Smooth muscle cell (in vitro differentiated cells): ENCODE measurements at regions not wholly inside any gene's neighbourhood (a gene's known extent, or its start where the extent isn't known, plus 50 kb on each side); places are given as distances from the start of the nearest gene placed in this dataset.

ENCODE experiments used
- DNase-seq: peaks from one replicate; lab custom pipeline; 2025; ENCODE audit not compliant: unreplicated experiment; lab: John Stamatoyannopoulos, UW
- H2AFZ ChIP-seq: fragments of 200-600 bp; sonication (generic); 2 replicates; pipeline ENCODE4 v1.6.0; 2016; ENCODE audit warnings: antibody characterized with exemption, low read depth, mild to moderate bottlenecking
- H3F3A ChIP-seq: fragments of 200-600 bp; sonication (generic); 2 replicates; pipeline ENCODE4 v1.6.0; 2017; ENCODE audit warnings: antibody characterized with exemption, low read depth
- H3K27ac ChIP-seq: fragments of 200-600 bp; sonication (generic); 2 replicates; pipeline ENCODE4 v1.5.1; 2016; ENCODE audit warnings: low read depth, mild to moderate bottlenecking
- H3K27me3 ChIP-seq: fragments of 200-600 bp; sonication (generic); 2 replicates; pipeline ENCODE4 v1.6.1; 2016; ENCODE audit warnings: low read depth, mild to moderate bottlenecking
- H3K36me3 ChIP-seq: fragments of 200-600 bp; sonication (generic); 2 replicates; pipeline ENCODE4 v1.5.1; 2016; ENCODE audit warnings: low read depth
- H3K4me1 ChIP-seq: fragments of 200-600 bp; sonication (generic); 2 replicates; pipeline ENCODE4 v1.5.1; 2016; ENCODE audit warnings: low read depth
- H3K4me2 ChIP-seq: fragments of 200-600 bp; sonication (generic); 2 replicates; pipeline ENCODE4 v1.6.0; 2016; ENCODE audit warnings: mild to moderate bottlenecking
- H3K4me3 ChIP-seq: fragments of 200-600 bp; sonication (generic); 2 replicates; pipeline ENCODE4 v1.5.1; 2016; ENCODE audit warnings: mild to moderate bottlenecking
- H3K79me2 ChIP-seq: fragments of 200-600 bp; sonication (generic); 2 replicates; pipeline ENCODE4 v1.6.0; 2016; ENCODE audit warnings: low read depth, mild to moderate bottlenecking
- H3K9ac ChIP-seq: fragments of 200-600 bp; sonication (generic); 2 replicates; pipeline ENCODE4 v1.6.0; 2016; ENCODE audit warnings: low read depth
- H3K9me3 ChIP-seq: fragments of 200-600 bp; sonication (generic); replicated peaks from 2 replicates; pipeline ENCODE4 v1.5.1; 2016; ENCODE audit warnings: low read depth
- H4K20me1 ChIP-seq: fragments of 200-600 bp; sonication (generic); 2 replicates; pipeline ENCODE4 v1.6.0; 2016; ENCODE audit warnings: low read depth
- WGBS: methylation state at CpG from one replicate; pipeline ENCODE4 v1.1.7; 2016; ENCODE audit warnings: low lambda C conversion rate; 5-methylcytosine and 5-hydroxymethylcytosine counted together
- TF ChIP-seq, protein P1 (sequence below): fragments of 200-600 bp; sonication (generic); IDR thresholded peaks from 2 replicates; pipeline ENCODE4 v1.5.1; 2017; ENCODE audit warnings: borderline replicate concordance, mild to moderate bottlenecking, antibody characterized with exemption; ENCODE audit not compliant: insufficient read depth, poor library complexity, severe bottlenecking

DNA sequence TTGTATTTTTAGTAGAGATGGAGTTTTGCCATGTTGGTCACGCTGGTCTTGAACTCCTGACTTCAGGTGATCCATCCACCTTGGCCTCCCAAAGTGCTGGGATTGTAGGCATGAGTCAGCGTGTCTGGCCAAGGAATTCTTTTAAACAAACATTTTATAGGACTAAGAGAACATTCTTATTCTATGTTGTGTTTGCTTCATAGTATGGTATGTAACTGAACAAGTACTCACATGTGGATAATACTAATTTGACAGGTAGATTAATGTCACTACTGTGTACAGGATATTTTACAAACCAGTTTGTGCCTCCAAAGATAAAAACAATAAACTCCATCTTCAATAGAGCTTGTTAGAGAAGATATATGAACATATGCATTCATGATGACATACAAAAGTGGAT lies 1353.4 kb downstream of the PCDH7 start:
- TF ChIP-seq, protein P1, sequence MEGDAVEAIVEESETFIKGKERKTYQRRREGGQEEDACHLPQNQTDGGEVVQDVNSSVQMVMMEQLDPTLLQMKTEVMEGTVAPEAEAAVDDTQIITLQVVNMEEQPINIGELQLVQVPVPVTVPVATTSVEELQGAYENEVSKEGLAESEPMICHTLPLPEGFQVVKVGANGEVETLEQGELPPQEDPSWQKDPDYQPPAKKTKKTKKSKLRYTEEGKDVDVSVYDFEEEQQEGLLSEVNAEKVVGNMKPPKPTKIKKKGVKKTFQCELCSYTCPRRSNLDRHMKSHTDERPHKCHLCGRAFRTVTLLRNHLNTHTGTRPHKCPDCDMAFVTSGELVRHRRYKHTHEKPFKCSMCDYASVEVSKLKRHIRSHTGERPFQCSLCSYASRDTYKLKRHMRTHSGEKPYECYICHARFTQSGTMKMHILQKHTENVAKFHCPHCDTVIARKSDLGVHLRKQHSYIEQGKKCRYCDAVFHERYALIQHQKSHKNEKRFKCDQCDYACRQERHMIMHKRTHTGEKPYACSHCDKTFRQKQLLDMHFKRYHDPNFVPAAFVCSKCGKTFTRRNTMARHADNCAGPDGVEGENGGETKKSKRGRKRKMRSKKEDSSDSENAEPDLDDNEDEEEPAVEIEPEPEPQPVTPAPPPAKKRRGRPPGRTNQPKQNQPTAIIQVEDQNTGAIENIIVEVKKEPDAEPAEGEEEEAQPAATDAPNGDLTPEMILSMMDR: no peak
- 48% methylated on average over 2 of the region's 2 CpGs for WGBS
- H3K36me3 ChIP-seq: no peaks in the 10 kb centered on the region

DNA sequence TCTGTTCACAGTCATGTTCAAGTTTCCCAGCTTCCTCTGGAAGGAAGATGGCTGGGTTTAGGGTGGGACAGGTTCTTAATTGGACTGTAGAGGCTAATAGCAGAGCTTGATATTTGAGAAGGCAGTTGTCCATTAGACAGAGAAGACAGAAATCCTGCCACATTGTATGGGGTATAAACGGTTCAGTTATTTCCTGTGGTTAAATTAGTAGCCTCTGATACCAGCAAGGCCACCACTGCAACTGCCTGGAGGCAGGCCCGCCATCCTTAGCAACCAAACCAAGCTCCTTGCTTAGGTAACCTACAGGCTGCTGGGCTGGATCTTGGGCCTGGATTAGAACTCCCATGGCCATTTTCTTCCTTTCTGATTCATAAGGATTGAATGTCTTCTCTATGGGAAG lies 1367.0 kb downstream of the PCDH7 start:
- H3K4me1 ChIP-seq: no peaks in the 10 kb centered on the region
- H3K9ac ChIP-seq: no peak overlapping the region
- H3K4me2 ChIP-seq: no peak overlapping the region
- H3K27ac ChIP-seq: no peak overlapping the region
- DNase-seq: no peak
- no peaks in the 10 kb centered on the region for H3F3A ChIP-seq
- H3K27me3 ChIP-seq: no peaks in the 10 kb centered on the region
- 76% methylated on average over 2 of the region's 2 CpGs for WGBS
- H2AFZ ChIP-seq: no peak overlapping the region
- no peaks in the 10 kb centered on the region for H4K20me1 ChIP-seq
- no peaks in the 10 kb centered on the region for H3K9me3 ChIP-seq
- no peak overlapping the region for H3K4me3 ChIP-seq
- no peaks in the 10 kb centered on the region for H3K36me3 ChIP-seq
- H3K79me2 ChIP-seq: no peaks in the 10 kb centered on the region
- TF ChIP-seq, protein P1: no peak

More for the DNA sequence above, 1353.4 kb downstream of the PCDH7 start:
- H3K27me3 ChIP-seq: no peaks in the 10 kb centered on the region
- H3K9me3 ChIP-seq: no peaks in the 10 kb centered on the region
- no peak overlapping the region for H3K4me2 ChIP-seq
- H4K20me1 ChIP-seq: no peaks in the 10 kb centered on the region
- no peak for DNase-seq
- no peak overlapping the region for H3K4me3 ChIP-seq
- no peak overlapping the region for H3K9ac ChIP-seq
- no peaks in the 10 kb centered on the region for H3K79me2 ChIP-seq
- no peaks in the 10 kb centered on the region for H3K4me1 ChIP-seq
- H3K27ac ChIP-seq: no peak overlapping the region
- H3F3A ChIP-seq: no peaks in the 10 kb centered on the region
- no peak overlapping the region for H2AFZ ChIP-seq

DNA sequence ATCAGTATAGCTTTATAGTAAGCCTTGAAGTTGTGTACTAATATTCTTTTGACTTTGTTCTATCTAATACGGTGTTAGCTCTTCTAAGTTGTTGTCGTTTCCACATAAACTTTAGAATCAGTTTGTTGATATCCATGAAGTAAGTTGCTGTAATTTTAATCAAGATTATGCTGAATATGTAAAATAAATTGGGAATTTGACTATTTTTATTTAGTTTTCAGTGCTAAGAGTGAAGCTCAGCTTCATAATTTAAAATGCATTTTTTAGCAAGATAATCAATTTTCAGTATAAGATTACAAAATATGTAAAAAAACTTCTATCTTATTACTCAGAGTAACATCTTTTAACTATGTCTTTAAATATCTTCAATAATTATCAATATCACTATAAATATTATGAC lies 1374.8 kb downstream of the PCDH7 start:
- Histone ChIP-seq H4K20me1 (no peaks in the 10 kb centered on the region), H2AFZ (no peak overlapping the region), H3K4me1 (no peaks in the 10 kb centered on the region), H3K79me2 (no peaks in the 10 kb centered on the region), H3K36me3 (no peaks in the 10 kb centered on the region), H3K4me2 (no peak overlapping the region), H3K9me3 (no peaks in the 10 kb centered on the region), H3K27ac (no peak overlapping the region), H3K9ac (no peak overlapping the region), H3F3A (no peaks in the 10 kb centered on the region), H3K27me3 (no peaks in the 10 kb centered on the region), H3K4me3 (no peak overlapping the region)
- TF ChIP-seq, protein P1: no peak
- 96% methylated on average over 2 of the region's 2 CpGs for WGBS
- DNase-seq: no peak

DNA sequence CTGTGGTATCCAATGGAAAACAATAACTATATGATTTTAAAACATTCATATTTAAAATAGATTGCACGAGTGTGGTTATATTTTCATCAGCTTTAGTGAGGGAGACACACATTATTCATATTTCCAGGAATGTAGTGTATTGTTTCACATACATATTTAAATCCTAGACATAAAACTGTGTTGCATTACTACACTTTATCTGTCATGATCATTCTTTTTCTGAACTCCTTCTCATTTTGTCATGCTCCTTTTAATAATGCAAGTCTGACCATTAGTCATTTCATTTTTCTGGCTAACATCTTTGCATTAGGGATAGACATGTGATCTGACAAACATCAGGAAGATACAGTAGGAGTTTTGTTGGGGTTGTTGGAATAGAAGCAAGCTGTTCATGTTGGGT lies 1382.7 kb downstream of the PCDH7 start:
- no peak overlapping the region for H3K4me2 ChIP-seq
- 53% methylated on average over 1 of the region's 1 CpG for WGBS
- no peaks in the 10 kb centered on the region for H3F3A ChIP-seq
- no peak overlapping the region for H3K27ac ChIP-seq
- no peak overlapping the region for H3K4me3 ChIP-seq
- no peak overlapping the region for H2AFZ ChIP-seq
- H3K9ac ChIP-seq: no peak overlapping the region
- no peaks in the 10 kb centered on the region for H3K27me3 ChIP-seq
- no peaks in the 10 kb centered on the region for H4K20me1 ChIP-seq
- no peak for DNase-seq
- H3K36me3 ChIP-seq: no peaks in the 10 kb centered on the region
- H3K79me2 ChIP-seq: no peaks in the 10 kb centered on the region
- TF ChIP-seq, protein P1: no peak
- H3K9me3 ChIP-seq: no peaks in the 10 kb centered on the region
- no peaks in the 10 kb centered on the region for H3K4me1 ChIP-seq
